Peyer's patch (tissue), 4 donors: ENCODE measurements at regions not wholly inside any gene's neighbourhood (a gene's known extent, or its start where the extent isn't known, plus 50 kb on each side); places are given as distances from the start of the nearest gene placed in this dataset.

Experiments used
- POLR2A ChIP-seq, 2 donors: fragments of 450-650 bp; IDR thresholded peaks; one replicate each; pipeline ENCODE4 v1.5.1; 2017; ENCODE audit warnings: antibody characterized with exemption in 2 of 2, mild to moderate bottlenecking in 2 of 2, moderate library complexity in 2 of 2
- TF ChIP-seq, protein P1 (sequence below), 6 experiments: fragments of 450-650 bp in 4 of 6; fragments of 200-600 bp in 2 of 6; sonication (generic) in 1 of 6; IDR thresholded peaks; one replicate each; pipeline ENCODE4 v1.5.1; 2017 to 2019; ENCODE audit warnings: antibody characterized with exemption in 6 of 6, mild to moderate bottlenecking in 3 of 6, moderate library complexity in 1 of 6

DNA sequence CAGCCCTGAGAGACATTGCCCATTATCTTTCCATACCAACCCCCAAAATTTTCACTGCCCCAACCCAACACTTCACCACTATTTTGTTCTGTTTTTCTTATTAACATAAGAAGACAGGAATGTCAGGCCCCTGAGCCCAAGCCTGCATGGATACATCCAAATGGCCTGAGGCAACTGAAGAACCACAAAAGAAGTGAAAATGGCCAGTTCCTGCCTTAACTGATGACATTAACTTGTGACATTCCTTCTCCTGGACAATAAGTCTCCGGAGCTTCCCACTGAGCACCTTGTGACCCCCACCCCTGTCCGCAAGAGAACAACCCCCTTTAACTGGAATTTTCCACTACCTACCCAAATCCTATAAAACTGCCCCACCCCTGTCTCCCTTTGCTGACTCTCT is 1076.4 kb upstream of the GHITM start:
- TF ChIP-seq, protein P1, sequence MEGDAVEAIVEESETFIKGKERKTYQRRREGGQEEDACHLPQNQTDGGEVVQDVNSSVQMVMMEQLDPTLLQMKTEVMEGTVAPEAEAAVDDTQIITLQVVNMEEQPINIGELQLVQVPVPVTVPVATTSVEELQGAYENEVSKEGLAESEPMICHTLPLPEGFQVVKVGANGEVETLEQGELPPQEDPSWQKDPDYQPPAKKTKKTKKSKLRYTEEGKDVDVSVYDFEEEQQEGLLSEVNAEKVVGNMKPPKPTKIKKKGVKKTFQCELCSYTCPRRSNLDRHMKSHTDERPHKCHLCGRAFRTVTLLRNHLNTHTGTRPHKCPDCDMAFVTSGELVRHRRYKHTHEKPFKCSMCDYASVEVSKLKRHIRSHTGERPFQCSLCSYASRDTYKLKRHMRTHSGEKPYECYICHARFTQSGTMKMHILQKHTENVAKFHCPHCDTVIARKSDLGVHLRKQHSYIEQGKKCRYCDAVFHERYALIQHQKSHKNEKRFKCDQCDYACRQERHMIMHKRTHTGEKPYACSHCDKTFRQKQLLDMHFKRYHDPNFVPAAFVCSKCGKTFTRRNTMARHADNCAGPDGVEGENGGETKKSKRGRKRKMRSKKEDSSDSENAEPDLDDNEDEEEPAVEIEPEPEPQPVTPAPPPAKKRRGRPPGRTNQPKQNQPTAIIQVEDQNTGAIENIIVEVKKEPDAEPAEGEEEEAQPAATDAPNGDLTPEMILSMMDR (IDR thresholded peaks at IDR 0.05), result no peak
- TF ChIP-seq POLR2A (IDR thresholded peaks at IDR 0.05), result no peak
